ENCODE measurements at regions not wholly inside any gene's neighbourhood (a gene's known extent, or its start where the extent isn't known, plus 50 kb on each side); places are given as distances from the start of the nearest gene placed in this dataset.

DNA sequence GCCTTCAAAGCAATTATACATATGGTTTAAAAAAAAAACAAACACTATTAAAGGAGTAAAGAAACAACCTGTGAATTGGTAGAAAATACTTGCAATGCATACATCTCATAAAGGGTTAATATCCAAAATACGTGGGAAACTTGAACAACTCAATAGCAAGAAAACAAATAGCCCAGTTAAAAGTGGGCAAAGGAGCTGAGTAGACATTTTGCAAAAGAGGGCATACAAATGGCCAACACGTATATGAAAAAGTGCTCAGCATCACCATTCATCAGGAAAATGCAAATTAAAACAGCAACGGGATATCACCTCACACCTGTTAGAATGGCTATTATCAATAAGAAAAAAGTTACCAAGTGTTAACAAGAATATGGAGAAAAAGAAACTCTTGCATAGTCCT lies 298.3 kb upstream of the RBMS1 start:
- TF ChIP-seq, protein P1, sequence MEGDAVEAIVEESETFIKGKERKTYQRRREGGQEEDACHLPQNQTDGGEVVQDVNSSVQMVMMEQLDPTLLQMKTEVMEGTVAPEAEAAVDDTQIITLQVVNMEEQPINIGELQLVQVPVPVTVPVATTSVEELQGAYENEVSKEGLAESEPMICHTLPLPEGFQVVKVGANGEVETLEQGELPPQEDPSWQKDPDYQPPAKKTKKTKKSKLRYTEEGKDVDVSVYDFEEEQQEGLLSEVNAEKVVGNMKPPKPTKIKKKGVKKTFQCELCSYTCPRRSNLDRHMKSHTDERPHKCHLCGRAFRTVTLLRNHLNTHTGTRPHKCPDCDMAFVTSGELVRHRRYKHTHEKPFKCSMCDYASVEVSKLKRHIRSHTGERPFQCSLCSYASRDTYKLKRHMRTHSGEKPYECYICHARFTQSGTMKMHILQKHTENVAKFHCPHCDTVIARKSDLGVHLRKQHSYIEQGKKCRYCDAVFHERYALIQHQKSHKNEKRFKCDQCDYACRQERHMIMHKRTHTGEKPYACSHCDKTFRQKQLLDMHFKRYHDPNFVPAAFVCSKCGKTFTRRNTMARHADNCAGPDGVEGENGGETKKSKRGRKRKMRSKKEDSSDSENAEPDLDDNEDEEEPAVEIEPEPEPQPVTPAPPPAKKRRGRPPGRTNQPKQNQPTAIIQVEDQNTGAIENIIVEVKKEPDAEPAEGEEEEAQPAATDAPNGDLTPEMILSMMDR (IDR thresholded peaks at IDR 0.05), result no peak
- Histone ChIP-seq H3K4me3 (no peak overlapping the region), H3K27me3 (replicated peaks; ENCODE audit: insufficient read depth) (no peaks in the 10 kb centered on the region), H3K4me1 (ENCODE audit: control insufficient read depth in 1 of 2, low read depth in 2 of 2) (no peaks in the 10 kb centered on the region), H3K27ac (no peak overlapping the region), H3K36me3 (no peaks in the 10 kb centered on the region), H3K9me3 (no peaks in the 10 kb centered on the region)
- DNase-seq (ENCODE audit: low spot score), result no peak
- ATAC-seq (ENCODE audit: insufficient number of reproducible peaks, low FRiP score, low read depth), result no peak

DNA sequence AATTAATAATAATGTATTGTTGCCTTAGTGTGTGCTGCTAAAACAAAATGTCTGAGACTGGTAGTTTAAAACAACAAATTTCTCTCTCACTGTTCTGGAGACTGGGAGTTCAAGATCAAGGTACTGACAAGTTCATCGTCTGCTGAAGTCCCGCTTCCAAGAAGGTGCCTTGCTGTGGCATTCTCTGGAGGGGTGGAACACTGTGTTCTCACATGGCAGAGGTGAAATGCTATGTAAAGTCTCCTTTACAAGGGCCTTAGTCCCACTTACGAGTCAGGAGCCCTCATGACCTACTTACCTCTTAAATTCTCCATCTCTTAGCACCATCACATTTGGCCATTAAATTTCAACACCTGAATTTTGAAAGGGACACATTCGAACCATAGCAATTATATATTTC lies 299.2 kb upstream of the RBMS1 start:
- no peaks in the 10 kb centered on the region for H3K27me3 ChIP-seq (replicated peaks; ENCODE audit: insufficient read depth)
- DNase-seq (ENCODE audit: low spot score) (no peak), ATAC-seq (ENCODE audit: insufficient number of reproducible peaks, low FRiP score, low read depth) (no peak)
- no peaks in the 10 kb centered on the region for H3K36me3 ChIP-seq
- TF ChIP-seq, protein P1 (IDR thresholded peaks at IDR 0.05), result no peak
- H3K4me3 ChIP-seq, result no peak overlapping the region
- H3K9me3 ChIP-seq, result no peaks in the 10 kb centered on the region
- H3K4me1 ChIP-seq (ENCODE audit: control insufficient read depth in 1 of 2, low read depth in 2 of 2), result no peaks in the 10 kb centered on the region
- H3K27ac ChIP-seq, result no peak overlapping the region

DNA sequence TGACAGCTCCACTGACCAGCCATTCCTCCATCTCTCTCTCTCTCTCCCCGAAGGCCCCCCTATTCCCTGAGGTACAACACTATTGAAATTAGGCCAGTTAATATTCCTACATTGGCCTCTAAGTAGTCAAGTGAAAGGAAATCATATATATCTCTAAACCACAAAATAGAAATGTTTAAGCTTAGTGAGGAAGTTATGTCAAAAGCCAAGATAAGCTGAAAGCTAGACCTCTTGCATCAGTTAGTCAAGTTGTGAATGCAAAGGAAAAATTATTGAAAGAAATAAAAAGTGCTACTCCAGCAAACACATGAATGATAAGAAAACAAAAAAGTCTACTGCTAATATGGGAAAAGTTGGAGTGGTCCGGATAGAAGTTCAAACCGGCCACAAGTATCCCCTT lies 301.3 kb upstream of the RBMS1 start:
- DNase-seq (ENCODE audit: low spot score) (no peak), ATAC-seq (ENCODE audit: insufficient number of reproducible peaks, low FRiP score, low read depth) (no peak)
- TF ChIP-seq, protein P1 (IDR thresholded peaks at IDR 0.05), result no peak
- no peak overlapping the region for H3K4me3 ChIP-seq
- H3K9me3 ChIP-seq, result no peaks in the 10 kb centered on the region
- H3K27me3 ChIP-seq (replicated peaks; ENCODE audit: insufficient read depth), result no peaks in the 10 kb centered on the region
- H3K4me1 ChIP-seq (ENCODE audit: control insufficient read depth in 1 of 2, low read depth in 2 of 2), result no peaks in the 10 kb centered on the region
- H3K27ac ChIP-seq, result no peak overlapping the region
- no peaks in the 10 kb centered on the region for H3K36me3 ChIP-seq

DNA sequence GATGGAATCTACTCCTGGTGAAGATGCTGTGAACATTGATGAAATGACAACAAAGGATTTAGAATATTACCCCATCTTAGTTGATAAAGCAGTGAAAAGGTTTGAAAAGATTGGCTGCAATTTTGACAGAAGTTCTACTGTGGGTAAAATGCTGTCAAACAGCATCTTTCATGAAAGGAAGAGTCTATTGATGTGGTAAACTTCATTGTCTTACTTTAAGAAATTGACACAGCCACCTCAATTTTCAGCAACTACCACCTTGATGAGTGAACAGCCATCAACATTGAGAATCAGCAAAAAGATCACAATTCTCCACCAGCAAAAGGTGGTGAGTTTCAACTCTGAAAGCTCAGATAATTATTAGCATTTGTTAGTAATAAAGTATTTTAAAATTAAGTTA lies 310.3 kb upstream of the RBMS1 start:
- no peak for DNase-seq (ENCODE audit: low spot score)
- Histone ChIP-seq H3K9me3 (no peaks in the 10 kb centered on the region), H3K4me1 (ENCODE audit: control insufficient read depth in 1 of 2, low read depth in 2 of 2) (no peaks in the 10 kb centered on the region), H3K27me3 (replicated peaks; ENCODE audit: insufficient read depth) (no peaks in the 10 kb centered on the region), H3K36me3 (no peaks in the 10 kb centered on the region), H3K4me3 (no peak overlapping the region), H3K27ac (no peak overlapping the region)
- no peak for ATAC-seq (ENCODE audit: insufficient number of reproducible peaks, low FRiP score, low read depth)
- TF ChIP-seq, protein P1 (IDR thresholded peaks at IDR 0.05), result no peak

DNA sequence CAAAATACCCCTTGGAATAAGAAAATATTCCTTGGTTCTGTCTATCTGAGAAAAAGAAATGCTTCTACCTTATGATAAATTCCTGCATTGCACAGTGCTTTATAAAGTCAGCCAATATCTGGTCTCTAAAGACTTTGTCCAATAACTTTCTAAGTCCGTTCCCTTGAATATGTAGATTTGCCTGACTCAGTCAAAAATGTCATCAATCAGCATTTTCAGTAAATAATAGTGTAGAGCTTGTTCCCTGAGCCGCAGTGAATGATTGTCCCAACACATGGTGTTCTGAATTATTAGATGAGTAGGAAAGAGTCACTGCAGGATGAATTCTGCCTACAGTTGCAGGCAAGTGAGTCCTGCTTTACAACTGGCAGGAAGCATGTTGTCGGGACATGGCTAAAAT lies 316.8 kb upstream of the RBMS1 start:
- no peaks in the 10 kb centered on the region for H3K27me3 ChIP-seq (replicated peaks; ENCODE audit: insufficient read depth)
- H3K36me3 ChIP-seq, result no peaks in the 10 kb centered on the region
- H3K9me3 ChIP-seq, result no peaks in the 10 kb centered on the region
- no peaks in the 10 kb centered on the region for H3K4me1 ChIP-seq (ENCODE audit: control insufficient read depth in 1 of 2, low read depth in 2 of 2)
- no peak overlapping the region for H3K27ac ChIP-seq
- DNase-seq (ENCODE audit: low spot score) (no peak), ATAC-seq (ENCODE audit: insufficient number of reproducible peaks, low FRiP score, low read depth) (no peak)
- H3K4me3 ChIP-seq, result no peak overlapping the region
- TF ChIP-seq, protein P1 (IDR thresholded peaks at IDR 0.05), result no peak
